ENCODE measurements at regions not wholly inside any gene's neighbourhood (a gene's known extent, or its start where the extent isn't known, plus 50 kb on each side); places are given as distances from the start of the nearest gene placed in this dataset.
"Not testable (repeated sequence)": the region's sequence is repeated elsewhere in the genome, so short reads cannot be mapped to it uniquely, and the experiment has no call there.

DNA sequence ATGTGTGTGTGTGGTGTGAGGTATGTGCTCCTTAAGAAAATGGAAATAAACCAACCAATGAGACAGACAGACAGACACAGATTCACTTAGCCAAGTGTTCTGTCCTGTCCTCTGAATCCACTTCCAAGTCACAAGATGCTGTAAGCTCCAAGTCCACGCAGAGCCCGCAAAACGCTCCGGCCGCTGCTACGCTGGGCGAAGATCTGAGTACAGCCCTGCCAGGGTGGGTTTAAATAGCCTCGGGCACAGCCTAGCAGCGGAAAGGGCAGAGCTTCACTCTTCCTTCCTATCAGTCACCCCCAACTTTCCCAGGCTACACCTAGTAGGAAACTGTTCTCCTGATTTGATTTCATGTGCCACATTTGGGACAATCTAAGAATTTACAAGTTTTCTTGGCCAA is 121.2 kb upstream of the ANKRD30BL start:
- no peak for DNase-seq
- Histone ChIP-seq H3K27me3 (peaks cover 0 to 23% (median 0%) of the 10 kb centered on the region in 4 donors), H3K36me3 (no peaks in the 10 kb centered on the region), H3K9me3 (peaks cover 0 to 10% (median 0%) of the 10 kb centered on the region in 3 donors), H3K4me1 (no peaks in the 10 kb centered on the region), H3K4me3 (no peak overlapping the region), H3K27ac (no peak overlapping the region)
- 87 to 89% methylated on average over 9 of the region's 9 CpGs for WGBS, 2 donors
- intact Hi-C loops (cut with DNase I): no loop called here
- TF ChIP-seq POLR2A (IDR thresholded peaks at IDR 0.05): no peak
- TF ChIP-seq, protein P1, sequence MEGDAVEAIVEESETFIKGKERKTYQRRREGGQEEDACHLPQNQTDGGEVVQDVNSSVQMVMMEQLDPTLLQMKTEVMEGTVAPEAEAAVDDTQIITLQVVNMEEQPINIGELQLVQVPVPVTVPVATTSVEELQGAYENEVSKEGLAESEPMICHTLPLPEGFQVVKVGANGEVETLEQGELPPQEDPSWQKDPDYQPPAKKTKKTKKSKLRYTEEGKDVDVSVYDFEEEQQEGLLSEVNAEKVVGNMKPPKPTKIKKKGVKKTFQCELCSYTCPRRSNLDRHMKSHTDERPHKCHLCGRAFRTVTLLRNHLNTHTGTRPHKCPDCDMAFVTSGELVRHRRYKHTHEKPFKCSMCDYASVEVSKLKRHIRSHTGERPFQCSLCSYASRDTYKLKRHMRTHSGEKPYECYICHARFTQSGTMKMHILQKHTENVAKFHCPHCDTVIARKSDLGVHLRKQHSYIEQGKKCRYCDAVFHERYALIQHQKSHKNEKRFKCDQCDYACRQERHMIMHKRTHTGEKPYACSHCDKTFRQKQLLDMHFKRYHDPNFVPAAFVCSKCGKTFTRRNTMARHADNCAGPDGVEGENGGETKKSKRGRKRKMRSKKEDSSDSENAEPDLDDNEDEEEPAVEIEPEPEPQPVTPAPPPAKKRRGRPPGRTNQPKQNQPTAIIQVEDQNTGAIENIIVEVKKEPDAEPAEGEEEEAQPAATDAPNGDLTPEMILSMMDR (IDR thresholded peaks at IDR 0.05): no peak

DNA sequence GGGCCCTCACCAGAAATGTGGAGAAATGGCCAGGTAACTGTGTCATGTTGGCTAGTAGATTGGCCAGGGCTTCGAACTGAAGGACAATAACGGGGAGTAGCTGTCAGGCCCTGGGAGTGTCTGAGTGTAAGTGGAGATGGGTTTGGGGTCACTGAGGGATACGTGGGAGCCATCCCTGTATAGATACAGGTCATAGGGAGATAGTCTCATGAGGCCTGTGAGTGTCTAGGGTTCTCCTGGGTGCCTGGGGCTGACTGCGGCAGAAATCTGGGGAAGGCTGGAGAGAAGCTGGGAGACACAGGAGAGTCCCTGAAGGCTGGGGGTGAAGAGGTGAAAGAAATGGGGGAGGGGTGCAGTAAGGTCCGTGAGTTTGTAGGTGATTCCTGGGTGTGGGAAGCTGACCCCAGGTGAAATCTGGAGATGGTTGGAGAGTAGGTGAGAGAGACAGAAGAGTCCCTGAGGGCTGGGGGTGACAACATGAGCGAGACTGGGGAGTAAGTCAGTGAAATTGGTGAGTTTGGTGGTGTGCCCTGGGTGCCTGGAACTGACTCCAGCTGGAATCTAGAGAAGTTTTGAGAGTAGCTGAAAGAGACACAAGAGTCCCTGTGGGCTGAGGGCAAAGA is 124.6 kb upstream of the ANKRD30BL start:
- H3K4me3 ChIP-seq; DNase-seq; H3K36me3 ChIP-seq; H3K4me1 ChIP-seq; H3K9me3 ChIP-seq; intact Hi-C loops (cut with DNase I); H3K27ac ChIP-seq: not testable (repeated sequence)
- H3K27me3 ChIP-seq: peaks cover 0 to 22% (median 0%) of the 10 kb centered on the region in 4 donors
- WGBS, 2 donors: 68 to 78% methylated on average over 5 to 6 of the region's 6 CpGs

DNA sequence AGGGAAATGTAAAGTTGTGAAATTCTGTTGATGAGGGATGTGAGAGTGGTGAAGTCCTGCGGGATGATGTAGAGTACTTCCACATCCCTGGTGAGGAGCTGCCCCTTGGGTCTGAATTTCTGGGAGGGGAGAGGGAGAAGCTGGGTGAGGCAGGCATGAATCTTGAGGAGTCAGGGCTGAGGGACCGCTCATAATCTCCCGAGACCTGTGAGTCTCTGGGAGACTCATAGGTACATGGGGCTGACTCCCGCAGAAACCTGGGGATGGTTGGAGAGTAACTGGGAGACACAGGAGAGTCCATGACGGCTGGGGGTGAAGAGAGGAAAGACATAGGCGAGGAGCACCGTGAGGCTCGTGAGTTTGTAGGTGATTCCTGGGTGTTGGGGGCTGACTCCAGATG is 126.2 kb upstream of the ANKRD30BL start:
- DNase-seq; intact Hi-C loops (cut with DNase I); H3K9me3 ChIP-seq; H3K36me3 ChIP-seq; H3K4me1 ChIP-seq; H3K4me3 ChIP-seq; H3K27ac ChIP-seq: not testable (repeated sequence)
- WGBS, 2 donors: 79 to 89% methylated on average over 8 of the region's 8 CpGs
- peaks cover 0 to 14% (median 0%) of the 10 kb centered on the region in 4 donors for H3K27me3 ChIP-seq

DNA sequence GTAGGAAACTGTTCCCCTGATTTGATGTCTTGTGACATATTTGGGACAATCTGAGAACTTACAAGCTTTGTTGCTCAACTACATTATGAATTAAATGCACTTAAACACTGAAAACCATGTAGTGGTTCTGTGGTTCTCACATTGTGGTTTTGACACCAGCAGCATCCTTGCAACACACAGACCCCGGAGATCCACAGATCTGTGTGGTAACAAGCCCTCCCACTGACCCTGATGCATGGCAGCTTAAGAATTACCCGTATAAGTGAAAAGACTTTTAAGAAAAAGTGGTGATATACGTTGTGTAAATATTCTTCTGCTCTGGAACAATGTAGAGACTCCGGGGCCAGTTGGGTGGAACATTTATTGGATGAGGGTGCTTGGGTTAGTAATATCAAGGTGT is 127.4 kb upstream of the ANKRD30BL start:
- H3K27ac ChIP-seq; H3K36me3 ChIP-seq; H3K4me1 ChIP-seq; DNase-seq; H3K9me3 ChIP-seq; H3K4me3 ChIP-seq; intact Hi-C loops (cut with DNase I): not testable (repeated sequence)
- 29 to 75% methylated on average over 3 to 4 of the region's 4 CpGs for WGBS, 2 donors
- H3K27me3 ChIP-seq: peaks cover 0 to 12% (median 0%) of the 10 kb centered on the region in 4 donors

DNA sequence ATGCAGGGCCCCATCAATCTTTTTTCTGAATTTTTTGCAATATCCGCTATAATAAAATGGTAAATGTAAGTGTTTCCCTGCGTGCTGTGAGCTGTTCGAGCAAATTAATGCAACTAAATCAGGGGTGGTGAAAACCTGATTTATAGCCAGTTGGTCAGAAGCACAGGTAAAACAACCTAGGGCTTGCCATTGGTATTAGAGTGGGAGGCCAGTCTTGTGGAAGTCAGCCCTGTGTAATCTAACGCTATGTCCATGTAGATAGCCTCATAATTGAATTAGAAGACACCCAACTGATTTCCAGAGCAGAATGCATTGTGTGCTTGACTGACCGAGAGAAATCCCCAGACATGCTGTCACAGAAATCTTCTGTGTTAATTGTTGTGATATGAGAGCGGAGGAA is 126.8 kb upstream of the GPR39 start:
- peaks cover 0 to 12% (median 0%) of the 10 kb centered on the region in 4 donors for H3K27me3 ChIP-seq
- H3K27ac ChIP-seq; H3K36me3 ChIP-seq; H3K9me3 ChIP-seq; H3K4me1 ChIP-seq; intact Hi-C loops (cut with DNase I); H3K4me3 ChIP-seq; DNase-seq: not testable (repeated sequence)
- WGBS, 2 donors: 82 to 85% methylated on average over 4 to 6 of the region's 6 CpGs

DNA sequence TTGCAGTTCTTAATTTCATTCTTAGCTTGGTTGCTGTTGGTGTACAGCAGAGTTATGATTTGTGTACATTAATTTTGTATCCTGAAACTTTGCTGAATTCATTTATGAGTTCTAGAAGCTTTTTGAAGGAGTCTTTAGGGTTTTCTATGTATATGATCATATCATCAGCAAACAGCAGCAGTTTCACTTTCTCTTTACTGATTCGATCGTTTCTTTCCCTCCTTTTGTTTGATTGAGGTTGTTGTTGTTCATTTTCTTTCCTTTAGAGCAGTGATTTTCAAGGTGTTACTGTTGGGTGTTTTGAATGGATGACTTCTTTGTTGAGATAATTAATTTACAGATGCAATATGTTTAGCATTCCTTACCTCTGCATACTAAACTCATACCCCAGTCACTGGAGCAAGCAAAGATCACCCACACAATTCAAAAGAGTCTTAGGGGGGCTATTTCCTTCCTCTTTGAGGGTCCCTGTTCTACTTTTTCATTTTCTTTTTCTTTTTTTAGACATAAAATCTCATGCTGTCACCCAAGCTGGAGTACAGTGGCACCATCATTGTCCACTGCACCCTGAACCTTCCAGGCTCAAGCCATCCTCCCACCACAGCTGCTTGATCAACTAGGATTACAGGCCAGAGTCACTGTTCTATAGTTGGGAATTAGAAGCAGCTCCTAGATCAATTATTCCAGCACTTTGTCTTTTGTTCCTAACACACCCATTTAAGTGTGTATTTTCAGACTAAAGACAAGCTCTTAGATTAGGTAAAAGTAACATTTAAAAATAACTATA is 115.8 kb upstream of the GPR39 start:
- peak overlapping the region in 1 of 4 donors; percentile 26 for H3K4me3 ChIP-seq
- DNase-seq; H3K9me3 ChIP-seq; H3K36me3 ChIP-seq; H3K27me3 ChIP-seq; H3K27ac ChIP-seq; intact Hi-C loops (cut with DNase I): not testable (repeated sequence)
- 16 to 32% methylated on average over 2 of the region's 2 CpGs for WGBS, 2 donors
- peaks cover 0 to 12% (median 0%) of the 10 kb centered on the region in 3 donors for H3K4me1 ChIP-seq

DNA sequence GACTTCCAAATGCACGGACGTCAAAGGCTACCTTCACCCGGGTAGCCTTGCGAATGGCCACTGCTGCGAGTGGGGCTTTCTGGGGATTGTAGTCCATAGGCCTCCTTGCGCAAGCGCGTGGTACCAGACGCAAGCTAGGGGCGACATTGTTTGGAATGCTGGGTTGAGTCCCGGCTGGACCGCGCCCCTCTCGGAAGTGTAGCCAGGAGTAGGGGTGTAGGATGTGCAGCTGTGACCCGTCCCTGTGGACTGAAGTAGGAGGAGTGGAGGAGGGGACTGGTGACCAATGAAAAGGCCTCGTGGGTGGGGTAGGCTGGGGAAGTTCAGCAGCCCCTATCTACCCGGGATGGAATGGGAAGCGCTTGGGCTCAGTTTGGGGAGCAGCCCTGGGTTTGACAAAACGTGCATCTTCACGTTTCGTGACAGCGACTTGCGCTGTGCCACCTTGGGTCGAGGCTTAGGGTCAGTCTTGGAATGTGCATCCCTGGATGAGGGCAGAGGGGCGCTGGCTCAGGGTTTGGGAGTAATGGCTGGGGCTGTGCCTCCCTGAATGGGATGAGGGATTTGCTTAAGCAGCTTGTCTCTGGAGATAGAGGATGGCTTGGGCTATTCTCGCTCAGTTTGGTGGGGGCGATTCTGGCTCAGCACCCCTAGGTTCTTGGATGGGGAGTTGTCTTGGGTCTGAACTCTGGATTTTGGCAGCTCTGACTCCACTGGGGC is 111.8 kb upstream of the GPR39 start:
- H3K4me3 ChIP-seq: peak overlapping the region; percentile 0 to 55 (median 35)
- 0 to 3% methylated on average over 5 to 13 of the region's 27 CpGs for WGBS, 2 donors
- peak overlapping the region in 2 of 4 donors; percentile 17 to 49 for H3K27ac ChIP-seq

DNA sequence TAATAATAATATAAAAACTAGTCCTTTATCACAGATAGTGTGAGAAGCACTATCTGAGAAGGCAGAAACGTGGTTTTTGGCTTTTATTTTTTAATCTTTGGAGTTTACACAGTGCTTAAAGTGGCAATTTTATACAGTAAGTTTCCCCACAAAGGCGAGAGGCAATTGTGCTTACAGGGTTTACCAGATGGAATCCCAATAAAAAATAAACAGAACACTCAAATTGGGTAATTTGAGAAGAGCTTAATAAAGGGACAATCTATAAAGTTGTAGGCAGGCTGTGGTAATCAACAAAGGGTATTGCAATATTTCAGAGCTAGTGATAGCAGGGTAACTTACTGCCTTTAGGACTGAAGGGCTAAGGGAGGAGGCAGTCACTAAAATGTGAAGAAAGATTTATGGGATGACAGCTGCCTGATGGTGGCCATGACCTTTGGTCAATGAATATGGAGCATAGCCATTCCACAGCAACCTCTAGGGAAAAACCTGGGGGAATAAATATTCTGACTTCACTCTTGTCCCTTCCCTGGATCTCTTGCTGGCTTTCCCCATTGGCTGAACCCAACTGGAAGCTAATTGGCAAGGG is 108.9 kb upstream of the GPR39 start:
- H3K9me3 ChIP-seq; H3K27ac ChIP-seq; H3K4me1 ChIP-seq; DNase-seq; H3K27me3 ChIP-seq; H3K4me3 ChIP-seq; H3K36me3 ChIP-seq; intact Hi-C loops (cut with DNase I): not testable (repeated sequence)
- WGBS, 2 donors: 25 to 50% methylated on average over 1 to 2 of the region's 2 CpGs

More for the DNA sequence above, 111.8 kb upstream of the GPR39 start:
- intact Hi-C loops (cut with DNase I); H3K36me3 ChIP-seq; H3K27me3 ChIP-seq; DNase-seq; H3K9me3 ChIP-seq: not testable (repeated sequence)
- peaks cover 0 to 12% (median 0%) of the 10 kb centered on the region in 3 donors for H3K4me1 ChIP-seq

DNA sequence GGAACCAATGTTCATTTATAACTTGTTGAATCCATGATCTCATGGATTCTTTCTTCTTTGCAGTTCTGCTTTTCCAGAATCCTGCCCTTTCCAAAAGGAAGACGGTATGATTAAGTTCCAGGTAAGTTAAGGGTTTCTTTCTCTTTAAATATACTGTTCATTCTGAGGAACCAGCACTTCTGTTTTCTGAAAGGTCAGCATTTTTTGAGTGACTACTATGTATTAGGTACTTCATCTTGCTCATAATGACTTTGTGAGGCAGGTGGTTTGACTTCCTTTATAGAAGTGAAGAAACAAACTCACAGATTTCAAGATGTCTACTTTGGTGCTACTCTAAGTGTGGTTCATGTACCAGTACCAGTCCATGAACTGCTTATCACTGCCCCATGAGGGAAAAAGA is 107.4 kb upstream of the GPR39 start:
- intact Hi-C loops (cut with DNase I); H3K27ac ChIP-seq; H3K27me3 ChIP-seq; H3K36me3 ChIP-seq; H3K4me3 ChIP-seq; DNase-seq; H3K4me1 ChIP-seq; H3K9me3 ChIP-seq: not testable (repeated sequence)
- whole genome bisulfite sequencing, 2 donors: 83 to 93% methylated on average over 1 of the region's 1 CpG

DNA sequence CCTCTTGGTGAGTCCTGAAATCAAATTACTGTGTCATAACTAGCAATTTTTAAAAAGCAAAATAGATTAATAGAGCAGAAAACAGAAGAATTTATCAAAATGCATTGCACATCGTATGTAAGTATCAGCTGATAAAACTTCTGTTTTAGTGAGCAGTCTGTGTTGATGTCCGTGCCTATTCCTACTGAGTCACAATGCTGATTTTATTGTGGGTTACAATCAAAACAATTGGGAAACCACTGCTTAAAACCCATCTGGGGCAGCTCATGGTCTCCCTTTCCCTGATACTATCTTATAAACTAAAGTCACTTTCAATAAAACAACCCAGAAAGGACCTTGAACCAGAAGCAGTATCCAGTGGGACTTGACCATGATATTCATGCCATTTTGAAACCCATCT is 101.1 kb upstream of the GPR39 start:
- H3K27me3 ChIP-seq; H3K4me1 ChIP-seq; H3K4me3 ChIP-seq; H3K27ac ChIP-seq; H3K36me3 ChIP-seq; intact Hi-C loops (cut with DNase I); DNase-seq; H3K9me3 ChIP-seq: not testable (repeated sequence)
- WGBS, 2 donors: 67 to 87% methylated on average over 2 of the region's 2 CpGs

DNA sequence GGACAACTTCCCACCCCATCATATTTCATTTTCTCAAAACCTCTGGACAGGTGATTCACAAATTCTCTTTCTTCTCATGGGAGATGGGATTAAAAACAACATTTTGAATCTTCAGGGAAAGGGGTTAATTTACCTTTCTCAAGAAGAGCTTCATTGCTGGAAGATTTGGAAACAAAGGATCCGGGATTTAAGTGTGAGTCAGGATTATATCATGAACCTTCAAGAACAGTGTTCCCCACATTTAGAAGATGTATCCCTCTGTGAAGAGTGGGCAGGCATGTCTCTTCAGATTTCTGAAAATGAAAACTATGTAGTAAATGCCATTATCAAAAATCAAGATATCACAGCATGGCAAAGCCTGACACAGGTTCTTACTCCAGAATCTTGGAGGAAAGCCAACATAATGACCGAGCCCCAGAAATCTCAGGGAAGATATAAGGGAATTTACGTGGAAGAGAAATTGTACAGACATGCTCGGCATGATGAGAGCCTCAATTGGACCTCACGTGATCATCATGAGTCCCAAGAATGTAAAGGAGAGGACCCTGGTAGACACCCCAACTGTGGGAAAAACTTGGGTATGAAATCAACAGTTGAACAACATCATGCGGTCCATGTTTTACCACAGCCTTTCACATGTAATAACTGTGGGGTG is 99.5 kb upstream of the GPR39 start:
- H3K27ac ChIP-seq; H3K4me1 ChIP-seq; H3K9me3 ChIP-seq; H3K27me3 ChIP-seq; intact Hi-C loops (cut with DNase I); DNase-seq; H3K4me3 ChIP-seq; H3K36me3 ChIP-seq: not testable (repeated sequence)
- WGBS, 2 donors: 25 to 56% methylated on average over 5 of the region's 6 CpGs

Data from esophagus squamous epithelium (tissue), 5 donors.